ENCODE measurements at regions not wholly inside any gene's neighbourhood (a gene's known extent, or its start where the extent isn't known, plus 50 kb on each side); places are given as distances from the start of the nearest gene placed in this dataset.
"Not testable (repeated sequence)": the region's sequence is repeated elsewhere in the genome, so short reads cannot be mapped to it uniquely, and the experiment has no call there.

- DNase-seq (ENCODE audit: low read depth in 1 of 2, low spot score in 1 of 2) = no peak
- H3K27me3 ChIP-seq = no peaks in the 10 kb centered on the region
- no peaks in the 10 kb centered on the region for H3K36me3 ChIP-seq
- TF ChIP-seq CTCF (IDR thresholded peaks at IDR 0.05; ENCODE audit: low read depth, low read length) = no peak
- H3K4me1 ChIP-seq (ENCODE audit: low read depth) = no peaks in the 10 kb centered on the region
- H3K4me3 ChIP-seq = no peak overlapping the region
- no peaks in the 10 kb centered on the region for H3K9me3 ChIP-seq (ENCODE audit: low read depth)
- H3K27ac ChIP-seq = no peak overlapping the region
These were observed 203.7 kb downstream of the TMEM167A start for GRCh38 chr5:82873452-82873851.

- not testable (repeated sequence) for H3K4me1 ChIP-seq (ENCODE audit: low read depth); H3K36me3 ChIP-seq
These were observed 204.6 kb downstream of the TMEM167A start for GRCh38 chr5:82872321-82873288.

DNA sequence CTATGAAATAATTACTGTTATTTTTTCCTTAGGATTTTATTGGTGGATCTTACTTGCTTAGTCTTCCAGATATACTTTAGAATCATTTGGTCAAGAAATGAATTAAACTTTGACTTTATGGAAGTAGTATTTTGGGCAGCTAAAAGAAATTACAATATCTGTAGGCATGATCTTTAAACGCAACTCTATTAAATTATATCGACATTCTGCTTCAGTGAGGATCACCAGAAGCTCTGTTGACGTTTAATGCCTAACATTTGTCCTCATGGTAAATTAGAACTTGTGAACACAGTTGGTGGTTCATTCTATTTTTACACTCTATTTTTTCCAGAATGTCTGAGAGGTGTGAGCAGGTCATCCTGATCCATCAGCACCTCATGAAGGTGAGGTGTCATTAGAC lies 211.6 kb downstream of the TMEM167A start:
- DNase-seq (ENCODE audit: low read depth in 1 of 2, low spot score in 1 of 2) = no peak
- Histone ChIP-seq H3K27ac (no peak overlapping the region), H3K36me3 (no peaks in the 10 kb centered on the region), H3K27me3 (no peaks in the 10 kb centered on the region), H3K4me3 (no peak overlapping the region), H3K9me3 (ENCODE audit: low read depth) (no peaks in the 10 kb centered on the region), H3K4me1 (ENCODE audit: low read depth) (peaks cover 25% of the 10 kb centered on the region)
- TF ChIP-seq CTCF (IDR thresholded peaks at IDR 0.05; ENCODE audit: low read depth, low read length) = no peak

More at GRCh38 chr5:82872321-82873288, 204.6 kb downstream of the TMEM167A start:
- H3K9me3 ChIP-seq (ENCODE audit: low read depth); H3K4me3 ChIP-seq; DNase-seq (ENCODE audit: low read depth in 1 of 2, low spot score in 1 of 2); H3K27ac ChIP-seq; H3K27me3 ChIP-seq: not testable (repeated sequence)

DNA sequence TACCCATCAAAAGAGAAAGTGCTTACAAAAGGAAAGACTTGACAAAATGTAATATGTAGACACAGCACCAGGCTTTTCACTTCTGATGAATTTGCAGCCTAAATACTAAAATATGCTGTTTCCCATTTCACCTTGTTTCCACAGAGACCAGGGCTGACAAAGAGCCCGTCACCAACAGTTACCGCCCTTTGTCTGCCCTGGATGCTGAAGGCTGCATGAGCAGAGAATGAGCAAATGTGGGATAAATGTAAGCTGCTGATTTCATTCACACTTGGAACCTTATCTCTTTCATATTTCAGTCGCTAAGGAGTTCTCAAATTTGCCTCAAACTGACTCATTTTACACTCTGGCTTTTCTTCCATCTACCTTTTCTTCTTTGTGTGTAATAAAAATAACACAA lies 213.9 kb downstream of the TMEM167A start:
- no peak for TF ChIP-seq CTCF (IDR thresholded peaks at IDR 0.05; ENCODE audit: low read depth, low read length)
- Histone ChIP-seq H3K27me3 (no peaks in the 10 kb centered on the region), H3K27ac (no peak overlapping the region), H3K4me1 (ENCODE audit: low read depth) (peaks cover 47% of the 10 kb centered on the region), H3K36me3 (no peaks in the 10 kb centered on the region), H3K4me3 (no peak overlapping the region), H3K9me3 (ENCODE audit: low read depth) (no peaks in the 10 kb centered on the region)
- DNase-seq (ENCODE audit: low read depth in 1 of 2, low spot score in 1 of 2) = peak in 1 of 2 donors; percentile 39

DNA sequence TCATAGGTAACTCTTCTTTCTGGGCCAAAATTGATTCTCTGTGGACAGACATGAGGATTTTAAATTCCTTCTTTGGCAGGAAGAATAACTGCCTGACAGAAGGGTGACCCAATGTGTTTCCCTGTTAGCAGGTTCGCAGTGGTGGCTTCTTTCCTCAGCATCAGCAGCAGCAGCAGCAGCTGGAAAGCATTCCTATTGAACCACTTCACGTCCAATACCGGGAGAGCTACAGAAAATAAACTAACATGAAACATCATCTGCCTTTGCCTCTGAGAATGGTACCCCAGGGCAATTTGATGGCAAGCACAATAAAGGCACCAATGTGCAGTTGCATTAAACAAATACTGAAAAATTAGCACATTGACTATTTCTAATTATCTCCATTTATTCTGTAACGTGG lies 214.5 kb downstream of the TMEM167A start:
- H3K4me1 ChIP-seq (ENCODE audit: low read depth) = peaks cover 47% of the 10 kb centered on the region
- no peak overlapping the region for H3K27ac ChIP-seq
- no peak for DNase-seq (ENCODE audit: low read depth in 1 of 2, low spot score in 1 of 2)
- H3K4me3 ChIP-seq = no peak overlapping the region
- no peaks in the 10 kb centered on the region for H3K9me3 ChIP-seq (ENCODE audit: low read depth)
- H3K27me3 ChIP-seq = no peaks in the 10 kb centered on the region
- no peaks in the 10 kb centered on the region for H3K36me3 ChIP-seq
- TF ChIP-seq CTCF (IDR thresholded peaks at IDR 0.05; ENCODE audit: low read depth, low read length) = no peak

DNA sequence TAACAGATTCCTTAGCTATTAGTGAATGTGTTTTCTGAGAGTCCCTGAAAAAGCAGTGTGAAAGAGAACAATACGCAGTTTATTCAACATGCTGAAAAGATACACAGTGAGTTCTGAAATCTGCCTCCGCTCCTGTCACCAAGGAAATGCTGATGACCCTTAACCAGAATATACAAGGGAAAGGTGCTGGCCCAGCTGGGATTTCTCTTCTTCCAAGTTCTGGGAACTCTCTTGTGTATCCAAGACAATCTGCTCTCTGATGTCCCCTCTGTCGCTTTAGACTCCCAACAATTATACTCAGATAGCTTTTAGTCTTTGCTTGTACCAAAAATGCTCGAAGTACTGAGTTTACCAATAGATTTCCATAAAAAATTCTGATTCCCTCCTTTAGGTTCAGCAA lies 214.9 kb downstream of the TMEM167A start:
- Histone ChIP-seq H3K27me3 (no peaks in the 10 kb centered on the region), H3K27ac (no peak overlapping the region), H3K9me3 (ENCODE audit: low read depth) (no peaks in the 10 kb centered on the region), H3K36me3 (no peaks in the 10 kb centered on the region), H3K4me3 (no peak overlapping the region), H3K4me1 (ENCODE audit: low read depth) (peaks cover 47% of the 10 kb centered on the region)
- TF ChIP-seq CTCF (IDR thresholded peaks at IDR 0.05; ENCODE audit: low read depth, low read length) = no peak
- no peak for DNase-seq (ENCODE audit: low read depth in 1 of 2, low spot score in 1 of 2)

Measured in cardiac muscle cell (in vitro differentiated cells and primary cell).